ENCODE measurements at regions not wholly inside any gene's neighbourhood (a gene's known extent, or its start where the extent isn't known, plus 50 kb on each side); places are given as distances from the start of the nearest gene placed in this dataset.

DNA sequence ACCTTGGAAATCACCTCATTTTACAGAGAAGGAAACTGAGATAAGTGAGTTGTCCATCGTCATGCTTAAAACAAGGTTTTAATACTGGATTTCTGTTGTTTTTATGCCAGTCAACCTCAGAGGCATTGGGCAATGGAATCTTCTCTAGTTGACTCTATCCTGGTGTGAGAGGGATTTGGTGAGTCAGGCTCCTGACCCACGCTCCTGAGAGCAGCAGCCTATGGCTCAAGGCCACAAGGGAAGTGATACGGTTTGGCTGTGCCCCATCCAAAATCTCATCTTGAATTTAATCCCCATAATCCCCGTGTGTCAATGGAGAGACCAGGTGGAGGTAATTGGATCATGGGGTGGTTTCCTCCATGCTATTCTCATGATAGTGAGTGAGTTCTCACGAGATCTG lies 90.1 kb downstream of the TLR5 start:
- DNase-seq (ENCODE audit: low spot score): no peak

DNA sequence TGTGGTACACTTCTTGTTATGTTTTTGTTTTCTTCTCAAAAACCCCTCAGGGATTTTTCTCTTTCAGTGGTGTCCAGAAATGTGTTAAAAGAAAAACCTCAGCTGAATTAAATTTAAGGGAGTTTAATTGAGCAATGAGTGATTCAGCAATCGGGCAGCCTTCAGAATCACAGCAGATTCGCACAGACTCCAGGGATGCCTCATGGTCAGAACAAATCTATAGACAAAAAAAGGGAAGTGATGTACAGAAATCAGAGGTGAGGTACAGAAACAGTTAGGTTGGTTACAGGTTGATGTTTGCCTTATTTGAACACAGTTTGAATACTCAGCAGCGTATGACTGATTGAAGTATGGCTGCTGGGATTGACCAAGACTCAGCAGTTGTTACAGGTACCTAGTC lies 86.2 kb downstream of the TLR5 start:
- no peak for DNase-seq (ENCODE audit: low spot score)

DNA sequence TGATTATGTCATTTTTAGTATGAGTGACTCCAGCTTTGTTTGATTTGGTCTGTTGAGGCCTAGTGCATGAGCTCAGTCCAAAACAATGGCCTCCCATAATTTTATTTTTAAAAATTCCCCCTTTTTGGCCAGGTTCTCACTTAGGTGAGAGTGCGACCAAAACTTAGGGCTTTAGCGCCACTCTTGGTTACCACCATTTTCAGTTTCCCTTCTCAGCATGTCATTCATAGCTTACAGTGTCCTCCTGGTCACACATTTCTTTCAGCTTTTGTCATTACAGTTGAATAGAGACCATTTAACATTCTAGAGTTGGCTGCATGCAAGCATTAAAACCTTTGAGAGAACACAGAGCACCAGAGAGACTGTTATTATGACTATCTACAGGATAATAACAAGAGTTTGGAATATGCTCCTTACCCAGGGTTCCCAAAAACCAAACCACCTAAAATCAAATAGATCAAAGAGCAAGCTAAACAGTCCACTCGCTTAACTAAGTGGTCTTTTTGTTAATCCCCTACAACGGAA lies 85.4 kb downstream of the TLR5 start:
- no peak for DNase-seq (ENCODE audit: low spot score)
